ENCODE measurements at regions not wholly inside any gene's neighbourhood (a gene's known extent, or its start where the extent isn't known, plus 50 kb on each side); places are given as distances from the start of the nearest gene placed in this dataset.

GRCh38 chr1:195569934-195570333, 1038.3 kb downstream of the KCNT2 start:
- no peak overlapping the region for H3K27ac Mint-ChIP-seq (ENCODE audit: low read depth)
- no peaks in the 10 kb centered on the region for H3K36me3 Mint-ChIP-seq (ENCODE audit: insufficient read depth)
- no peaks in the 10 kb centered on the region for H3K27me3 Mint-ChIP-seq
- DNase-seq (ENCODE audit: low spot score in 2 of 2) (no peak), ATAC-seq (replicated peaks; ENCODE audit: extremely low read depth, poor library complexity, severe bottlenecking) (no peak)
- H3K4me3 Mint-ChIP-seq: no peak overlapping the region
- H3K4me1 Mint-ChIP-seq: no peaks in the 10 kb centered on the region
- H3K9me3 Mint-ChIP-seq: peaks cover 4% of the 10 kb centered on the region

GRCh38 chr1:195568389-195568788, 1039.9 kb downstream of the KCNT2 start:
- H3K4me1 Mint-ChIP-seq: no peaks in the 10 kb centered on the region
- no peak for ATAC-seq (replicated peaks; ENCODE audit: extremely low read depth, poor library complexity, severe bottlenecking)
- H3K27ac Mint-ChIP-seq (ENCODE audit: low read depth): no peak overlapping the region
- no peaks in the 10 kb centered on the region for H3K36me3 Mint-ChIP-seq (ENCODE audit: insufficient read depth)
- peaks cover 6% of the 10 kb centered on the region for H3K9me3 Mint-ChIP-seq
- H3K4me3 Mint-ChIP-seq: no peak overlapping the region
- DNase-seq (ENCODE audit: low spot score in 2 of 2): no peak
- no peaks in the 10 kb centered on the region for H3K27me3 Mint-ChIP-seq

GRCh38 chr1:195562074-195562473, 1046.2 kb downstream of the KCNT2 start:
- Mint-ChIP-seq H3K36me3 (ENCODE audit: insufficient read depth) (no peaks in the 10 kb centered on the region), H3K27ac (ENCODE audit: low read depth) (no peak overlapping the region), H3K4me1 (no peaks in the 10 kb centered on the region), H3K9me3 (peaks cover 6% of the 10 kb centered on the region), H3K4me3 (no peak overlapping the region), H3K27me3 (no peaks in the 10 kb centered on the region)
- ATAC-seq (replicated peaks; ENCODE audit: extremely low read depth, poor library complexity, severe bottlenecking) (no peak), DNase-seq (ENCODE audit: low spot score in 2 of 2) (no peak)

GRCh38 chr1:195550071-195550862, 1058.0 kb downstream of the KCNT2 start:
- Mint-ChIP-seq H3K4me1 (no peaks in the 10 kb centered on the region), H3K9me3 (no peaks in the 10 kb centered on the region), H3K27me3 (no peaks in the 10 kb centered on the region), H3K27ac (ENCODE audit: low read depth) (no peak overlapping the region), H3K36me3 (ENCODE audit: insufficient read depth) (no peaks in the 10 kb centered on the region), H3K4me3 (no peak overlapping the region)
- no peak for ATAC-seq (replicated peaks; ENCODE audit: extremely low read depth, poor library complexity, severe bottlenecking)
- DNase-seq (ENCODE audit: low spot score in 2 of 2): no peak

GRCh38 chr1:195530961-195531360, 1077.3 kb downstream of the KCNT2 start:
- DNase-seq (ENCODE audit: low spot score in 2 of 2) (no peak), ATAC-seq (replicated peaks; ENCODE audit: extremely low read depth, poor library complexity, severe bottlenecking) (no peak)
- no peaks in the 10 kb centered on the region for H3K27me3 Mint-ChIP-seq
- no peak overlapping the region for H3K4me3 Mint-ChIP-seq
- no peak overlapping the region for H3K27ac Mint-ChIP-seq (ENCODE audit: low read depth)
- H3K4me1 Mint-ChIP-seq: no peaks in the 10 kb centered on the region
- no peaks in the 10 kb centered on the region for H3K36me3 Mint-ChIP-seq (ENCODE audit: insufficient read depth)
- H3K9me3 Mint-ChIP-seq: peaks cover 40% of the 10 kb centered on the region

GRCh38 chr1:195529881-195530280, 1078.4 kb downstream of the KCNT2 start:
- Mint-ChIP-seq H3K9me3 (peaks cover 45% of the 10 kb centered on the region), H3K4me1 (no peaks in the 10 kb centered on the region), H3K27ac (ENCODE audit: low read depth) (no peak overlapping the region), H3K27me3 (no peaks in the 10 kb centered on the region), H3K36me3 (ENCODE audit: insufficient read depth) (no peaks in the 10 kb centered on the region), H3K4me3 (no peak overlapping the region)
- ATAC-seq (replicated peaks; ENCODE audit: extremely low read depth, poor library complexity, severe bottlenecking) (no peak), DNase-seq (ENCODE audit: low spot score in 2 of 2) (no peak)

- Mint-ChIP-seq H3K36me3 (ENCODE audit: insufficient read depth) (no peaks in the 10 kb centered on the region), H3K9me3 (peaks cover 31% of the 10 kb centered on the region), H3K27me3 (no peaks in the 10 kb centered on the region), H3K27ac (ENCODE audit: low read depth) (no peak overlapping the region), H3K4me1 (no peaks in the 10 kb centered on the region), H3K4me3 (no peak overlapping the region)
- ATAC-seq (replicated peaks; ENCODE audit: extremely low read depth, poor library complexity, severe bottlenecking): no peak
- no peak for DNase-seq (ENCODE audit: low spot score in 2 of 2)
These were observed 1087.5 kb downstream of the KCNT2 start for GRCh38 chr1:195520757-195521156.

- H3K4me1 Mint-ChIP-seq: no peaks in the 10 kb centered on the region
- H3K9me3 Mint-ChIP-seq: peaks cover 10% of the 10 kb centered on the region
- no peaks in the 10 kb centered on the region for H3K36me3 Mint-ChIP-seq (ENCODE audit: insufficient read depth)
- DNase-seq (ENCODE audit: low spot score in 2 of 2): no peak
- H3K27ac Mint-ChIP-seq (ENCODE audit: low read depth): no peak overlapping the region
- H3K4me3 Mint-ChIP-seq: no peak overlapping the region
- no peaks in the 10 kb centered on the region for H3K27me3 Mint-ChIP-seq
- ATAC-seq (replicated peaks; ENCODE audit: extremely low read depth, poor library complexity, severe bottlenecking): no peak
These were observed 1092.2 kb downstream of the KCNT2 start for GRCh38 chr1:195516036-195516435.

- ATAC-seq (replicated peaks; ENCODE audit: extremely low read depth, poor library complexity, severe bottlenecking) (no peak), DNase-seq (ENCODE audit: low spot score in 2 of 2) (no peak)
- Mint-ChIP-seq H3K9me3 (peaks cover 6% of the 10 kb centered on the region), H3K27ac (ENCODE audit: low read depth) (no peak overlapping the region), H3K4me3 (no peak overlapping the region), H3K4me1 (no peaks in the 10 kb centered on the region), H3K36me3 (ENCODE audit: insufficient read depth) (no peaks in the 10 kb centered on the region), H3K27me3 (no peaks in the 10 kb centered on the region)
These were observed 1096.7 kb downstream of the KCNT2 start for GRCh38 chr1:195511501-195511900.

- no peaks in the 10 kb centered on the region for H3K36me3 Mint-ChIP-seq (ENCODE audit: insufficient read depth)
- no peaks in the 10 kb centered on the region for H3K27me3 Mint-ChIP-seq
- ATAC-seq (replicated peaks; ENCODE audit: extremely low read depth, poor library complexity, severe bottlenecking) (no peak), DNase-seq (ENCODE audit: low spot score in 2 of 2) (no peak)
- no peak overlapping the region for H3K4me3 Mint-ChIP-seq
- no peak overlapping the region for H3K27ac Mint-ChIP-seq (ENCODE audit: low read depth)
- no peaks in the 10 kb centered on the region for H3K4me1 Mint-ChIP-seq
- peaks cover 16% of the 10 kb centered on the region for H3K9me3 Mint-ChIP-seq
These were observed 1107.1 kb downstream of the KCNT2 start for GRCh38 chr1:195501118-195501517.

GRCh38 chr1:195495720-195496635, 1112.3 kb downstream of the KCNT2 start:
- DNase-seq (ENCODE audit: low spot score in 2 of 2): no peak
- no peak overlapping the region for H3K27ac Mint-ChIP-seq (ENCODE audit: low read depth)
- H3K4me1 Mint-ChIP-seq: no peaks in the 10 kb centered on the region
- ATAC-seq (replicated peaks; ENCODE audit: extremely low read depth, poor library complexity, severe bottlenecking): no peak
- H3K36me3 Mint-ChIP-seq (ENCODE audit: insufficient read depth): no peaks in the 10 kb centered on the region
- H3K4me3 Mint-ChIP-seq: no peak overlapping the region
- peaks cover 34% of the 10 kb centered on the region for H3K9me3 Mint-ChIP-seq
- H3K27me3 Mint-ChIP-seq: no peaks in the 10 kb centered on the region

GRCh38 chr1:195482137-195482536, 1126.1 kb downstream of the KCNT2 start:
- Mint-ChIP-seq H3K4me1 (no peaks in the 10 kb centered on the region), H3K36me3 (ENCODE audit: insufficient read depth) (no peaks in the 10 kb centered on the region), H3K4me3 (no peak overlapping the region), H3K27ac (ENCODE audit: low read depth) (no peak overlapping the region), H3K27me3 (no peaks in the 10 kb centered on the region), H3K9me3 (peaks cover 11% of the 10 kb centered on the region)
- no peak for ATAC-seq (replicated peaks; ENCODE audit: extremely low read depth, poor library complexity, severe bottlenecking)
- DNase-seq (ENCODE audit: low spot score in 2 of 2): no peak

GRCh38 chr1:195481293-195481692, 1126.9 kb downstream of the KCNT2 start:
- H3K27me3 Mint-ChIP-seq: no peaks in the 10 kb centered on the region
- H3K4me3 Mint-ChIP-seq: no peak overlapping the region
- ATAC-seq (replicated peaks; ENCODE audit: extremely low read depth, poor library complexity, severe bottlenecking) (no peak), DNase-seq (ENCODE audit: low spot score in 2 of 2) (no peak)
- H3K27ac Mint-ChIP-seq (ENCODE audit: low read depth): no peak overlapping the region
- H3K4me1 Mint-ChIP-seq: no peaks in the 10 kb centered on the region
- H3K9me3 Mint-ChIP-seq: peaks cover 8% of the 10 kb centered on the region
- H3K36me3 Mint-ChIP-seq (ENCODE audit: insufficient read depth): no peaks in the 10 kb centered on the region
